Central memory CD4-positive, alpha-beta T cell (primary cell): ENCODE measurements at regions not wholly inside any gene's neighbourhood (a gene's known extent, or its start where the extent isn't known, plus 50 kb on each side); places are given as distances from the start of the nearest gene placed in this dataset.
"Not testable (repeated sequence)": the region's sequence is repeated elsewhere in the genome, so short reads cannot be mapped to it uniquely, and the experiment has no call there.

ENCODE experiments used
- DNase-seq: peaks from one replicate; pipeline ENCODE4 v3.0.0; 2022

DNA sequence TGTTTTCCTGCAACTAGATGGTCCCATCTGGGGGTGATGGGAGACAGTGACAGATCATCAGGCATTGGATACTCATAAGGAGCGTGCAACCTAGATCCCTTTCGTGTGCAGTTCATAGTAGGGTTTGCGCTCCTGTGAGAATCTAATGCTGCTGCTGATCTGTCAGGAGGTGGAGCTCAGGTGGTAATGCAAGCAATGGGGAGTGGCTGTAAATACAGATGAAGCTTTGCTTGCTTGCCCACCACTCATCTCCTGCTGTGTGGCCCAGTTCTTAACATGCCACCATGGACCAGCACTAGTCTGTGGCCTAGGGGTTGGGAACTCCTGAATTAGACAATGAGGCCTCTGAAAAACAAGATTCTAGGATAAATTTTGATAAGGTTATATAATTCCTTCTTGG lies 430.6 kb downstream of the KCNJ2 start:
- DNase-seq: not testable (repeated sequence)

DNA sequence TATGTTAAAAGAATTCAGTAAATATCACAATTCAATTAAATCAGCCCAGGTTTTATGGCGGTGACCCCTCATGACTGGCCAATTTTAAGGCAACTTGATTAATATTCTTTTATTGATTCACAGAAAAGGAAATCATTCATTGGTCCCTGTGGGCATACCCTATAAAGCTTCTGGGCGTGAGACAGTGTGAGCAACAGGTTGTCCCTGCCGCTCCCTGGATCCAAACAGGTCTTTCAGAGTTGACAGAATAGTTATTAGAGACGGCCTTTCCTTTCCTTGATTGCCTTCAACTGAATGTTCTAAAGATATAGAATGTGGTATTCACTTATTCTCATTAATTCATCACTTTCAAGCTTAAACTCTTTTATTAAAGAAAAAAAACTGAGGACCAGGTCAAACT lies 433.9 kb downstream of the KCNJ2 start:
- no peak for DNase-seq

DNA sequence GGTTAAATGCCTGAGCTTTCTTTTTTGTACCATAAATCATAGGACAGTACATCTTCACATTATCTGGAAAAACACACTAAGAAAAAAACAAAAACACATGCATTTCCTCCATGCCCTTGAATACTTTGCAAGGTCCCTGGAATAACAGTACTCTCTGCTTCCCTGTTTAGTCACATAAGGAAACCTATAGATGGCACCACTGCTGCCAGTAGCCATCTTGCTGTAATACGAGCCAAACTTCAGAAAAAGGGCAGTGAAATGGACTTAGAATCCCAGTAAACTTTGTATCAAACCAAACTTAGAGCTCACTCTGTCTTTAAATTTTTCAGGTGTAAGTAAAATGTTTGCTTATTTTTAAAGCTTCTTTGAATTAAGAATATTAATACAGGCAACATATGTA lies 435.5 kb downstream of the KCNJ2 start:
- no peak for DNase-seq

DNA sequence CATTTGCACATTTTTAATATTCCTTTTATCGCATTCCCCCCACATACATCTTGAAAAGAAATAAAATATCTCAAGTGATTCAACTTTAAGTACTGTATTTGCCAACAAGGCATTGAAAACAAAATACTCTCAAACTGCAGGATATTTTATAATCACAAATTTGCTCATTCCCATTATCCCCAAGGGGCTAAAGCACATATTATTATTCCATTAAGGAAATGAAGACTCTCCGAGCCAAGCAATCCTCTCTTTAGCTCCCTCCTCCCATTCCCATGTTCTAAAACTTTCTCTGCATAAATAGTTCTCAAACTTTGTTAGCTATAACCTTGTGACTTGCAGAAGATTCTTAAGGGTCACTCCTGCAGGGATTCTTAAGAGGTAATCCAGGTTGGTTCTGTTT lies 436.8 kb downstream of the KCNJ2 start:
- no peak for DNase-seq

DNA sequence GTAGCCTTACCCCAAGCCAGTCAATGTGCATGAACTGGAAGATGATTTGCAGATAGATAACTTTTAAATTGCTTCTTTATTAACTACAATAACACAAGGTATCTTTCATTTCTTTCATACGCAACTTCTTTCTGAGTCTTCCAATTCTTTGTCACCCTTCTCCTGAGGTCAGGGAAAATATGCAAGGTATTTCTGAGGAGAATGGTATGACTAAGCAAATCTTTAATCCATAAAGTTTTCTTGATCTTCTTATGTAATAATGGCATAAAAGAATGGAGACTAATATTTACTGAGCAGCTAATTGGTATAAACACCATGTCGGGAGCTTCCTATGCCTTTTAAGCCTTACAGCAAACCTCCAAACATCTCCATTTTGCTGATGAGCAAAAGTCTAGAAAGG lies 438.9 kb downstream of the KCNJ2 start:
- DNase-seq: no peak

DNA sequence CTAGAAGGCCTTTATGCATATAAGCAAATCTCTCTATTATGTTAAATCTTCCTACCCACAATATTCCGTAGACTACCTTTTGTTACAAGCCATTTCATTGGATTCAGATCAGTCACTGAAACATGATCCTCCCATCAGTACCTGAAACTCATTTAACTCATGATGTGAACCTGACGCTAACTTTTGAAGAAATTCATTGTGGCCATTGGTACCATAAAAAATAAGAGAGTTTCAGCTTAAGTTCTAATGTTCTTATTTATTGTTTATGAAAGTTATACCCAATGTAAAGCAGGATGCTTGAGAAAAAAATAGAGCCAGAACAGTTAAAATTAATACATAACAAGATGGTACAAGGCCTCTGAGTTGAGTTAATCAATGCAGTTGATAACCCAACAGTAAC lies 439.6 kb downstream of the KCNJ2 start:
- DNase-seq: no peak

DNA sequence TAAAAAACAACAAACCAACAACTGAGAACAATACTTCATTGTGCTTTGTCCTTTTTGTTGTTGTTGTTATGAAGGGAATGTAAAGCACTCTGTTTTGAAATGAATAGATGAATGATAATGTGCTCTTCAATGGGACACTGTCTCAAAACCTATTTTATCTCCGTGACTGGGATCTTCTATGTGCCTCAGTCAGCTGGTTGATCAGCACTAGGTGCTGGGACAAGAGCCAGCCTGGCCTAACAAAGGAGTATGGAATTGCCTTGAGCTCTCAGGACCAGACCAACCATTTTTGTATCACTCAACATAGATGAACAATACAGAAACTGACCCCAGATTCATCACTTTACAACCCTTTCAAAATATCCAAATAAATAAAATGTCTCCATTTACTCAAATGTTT lies 440.2 kb downstream of the KCNJ2 start:
- no peak for DNase-seq

DNA sequence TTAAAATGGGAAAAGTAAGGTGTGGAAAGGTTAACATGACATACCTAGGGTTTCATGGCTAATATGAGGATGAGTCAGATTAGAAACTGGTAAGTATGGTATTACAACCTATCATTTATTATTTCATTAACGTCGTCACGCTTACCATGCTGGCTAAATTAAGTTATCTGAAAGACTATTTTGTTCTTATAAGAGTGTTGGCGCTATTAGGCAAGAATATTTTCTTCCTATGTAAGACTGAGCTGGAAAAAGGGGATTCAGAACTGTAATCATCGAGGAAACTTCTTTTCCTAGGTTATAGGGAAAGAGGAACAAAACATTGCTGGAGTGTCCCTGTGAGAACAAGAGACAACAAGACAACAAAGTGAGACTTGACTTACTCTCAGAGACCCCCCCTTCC lies 440.8 kb downstream of the KCNJ2 start:
- DNase-seq: no peak

DNA sequence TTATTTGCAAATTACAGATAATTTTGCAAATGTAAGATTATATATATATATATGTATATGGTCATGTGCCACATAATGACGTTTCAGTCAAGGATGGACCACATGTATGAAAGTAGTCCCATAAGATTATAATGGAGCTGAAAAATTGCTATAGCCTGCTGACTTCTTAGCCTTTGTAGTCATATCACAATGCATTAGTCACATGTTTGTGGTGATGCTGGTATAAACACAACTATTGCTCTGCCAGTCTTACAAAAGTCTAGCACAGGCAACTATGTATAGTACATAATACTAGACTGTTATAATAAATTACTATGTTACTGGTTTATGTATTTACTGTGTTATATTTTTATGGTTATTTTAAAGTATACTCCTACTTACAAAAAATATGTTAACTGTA lies 444.3 kb downstream of the KCNJ2 start:
- no peak for DNase-seq

DNA sequence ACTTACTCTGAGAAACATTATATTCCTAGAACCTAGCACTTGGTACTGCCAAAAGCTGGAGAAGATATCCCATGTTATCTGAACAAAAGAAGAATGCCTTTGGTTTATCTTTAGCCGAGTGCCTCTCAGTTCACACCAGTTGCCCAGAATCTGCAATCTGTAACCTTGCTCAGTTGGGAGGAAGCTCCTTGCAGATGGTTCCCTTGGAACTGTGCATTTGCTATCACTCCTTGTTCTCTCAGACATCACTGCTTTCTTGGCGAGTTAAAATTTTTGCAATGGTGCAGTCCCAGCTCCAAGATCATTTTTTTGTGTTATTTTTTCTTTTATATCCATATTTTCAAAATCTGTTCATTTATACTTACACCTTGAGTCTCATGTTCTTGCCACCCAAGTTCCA lies 446.5 kb downstream of the KCNJ2 start:
- no peak for DNase-seq

DNA sequence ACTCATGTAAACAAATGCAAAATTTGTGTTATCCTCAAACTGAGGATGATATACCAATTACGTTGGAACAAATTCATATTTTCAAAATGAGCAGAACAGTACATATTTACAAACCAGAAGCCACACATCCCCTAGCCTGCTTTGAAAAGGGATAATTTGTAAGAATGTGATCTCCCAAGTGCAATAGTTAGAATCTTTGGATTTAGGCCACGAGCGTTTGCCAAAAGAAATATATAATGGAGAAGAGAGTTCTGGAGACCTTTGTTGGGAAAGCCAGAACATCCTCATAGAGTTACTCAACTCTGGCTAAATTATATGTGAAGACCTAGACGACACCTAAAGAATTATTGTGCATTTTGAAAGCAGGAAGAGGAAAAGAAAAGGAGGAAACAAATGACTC lies 449.3 kb downstream of the KCNJ2 start:
- DNase-seq: no peak

DNA sequence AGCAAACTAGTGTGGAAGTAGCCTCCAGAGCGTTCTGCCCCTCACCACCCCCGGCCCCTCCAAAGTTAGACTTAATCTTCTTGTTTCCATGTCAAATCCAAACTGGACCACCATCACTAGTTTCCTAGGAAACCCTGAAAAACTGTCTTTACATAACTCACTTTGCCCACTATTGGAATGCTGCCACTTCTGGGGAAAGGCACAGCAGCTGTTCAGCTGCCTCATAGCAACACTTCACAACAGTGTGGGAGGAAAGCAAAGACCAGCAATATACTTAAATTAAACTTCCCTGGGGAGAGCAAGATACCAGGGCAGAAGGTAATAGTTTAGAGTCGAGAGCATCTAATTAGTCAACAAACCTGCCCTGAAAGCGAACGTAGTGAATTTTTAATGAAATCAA lies 452.2 kb downstream of the KCNJ2 start:
- DNase-seq: no peak

DNA sequence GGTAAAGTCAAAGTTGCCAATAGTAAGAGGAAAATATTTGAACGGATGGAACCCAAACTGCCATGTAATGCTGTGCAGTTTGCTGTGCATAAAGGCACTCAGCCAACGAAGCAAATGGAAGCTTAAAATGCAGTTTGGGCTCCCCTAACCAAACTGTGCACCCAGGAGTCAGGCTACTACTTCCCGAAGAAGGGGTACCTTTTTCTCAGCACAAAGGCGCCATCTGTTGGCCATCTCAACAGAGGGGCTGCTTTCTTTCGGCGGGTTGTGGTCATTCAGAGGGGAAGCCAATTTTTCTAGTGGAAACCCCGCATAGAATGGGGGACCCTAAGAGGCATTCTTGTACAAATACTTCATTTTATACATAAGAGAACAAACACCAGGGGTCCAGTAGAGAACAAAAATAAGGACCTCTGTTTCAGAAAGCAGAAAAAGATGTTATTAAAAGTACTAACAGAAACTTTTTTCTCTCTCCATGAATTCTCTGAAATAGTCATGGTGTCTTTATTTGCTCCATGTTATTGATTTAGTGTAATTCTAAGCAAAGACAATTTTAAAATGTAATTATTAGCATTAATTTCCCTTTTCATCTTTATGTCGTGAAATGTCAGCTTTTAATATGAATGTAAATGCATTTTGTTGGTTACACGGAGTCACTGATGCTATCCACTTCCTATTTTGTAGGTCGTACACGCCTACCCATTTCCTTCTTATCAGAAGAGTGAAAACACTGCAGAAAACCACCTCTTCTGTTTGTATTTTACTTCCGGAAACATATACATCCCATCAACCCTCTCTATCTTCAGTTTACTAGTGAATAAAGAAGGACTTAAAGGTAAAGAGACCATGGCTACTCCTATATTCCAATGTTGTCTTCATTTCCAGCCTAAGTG lies 453.3 kb downstream of the KCNJ2 start:
- no peak for DNase-seq

DNA sequence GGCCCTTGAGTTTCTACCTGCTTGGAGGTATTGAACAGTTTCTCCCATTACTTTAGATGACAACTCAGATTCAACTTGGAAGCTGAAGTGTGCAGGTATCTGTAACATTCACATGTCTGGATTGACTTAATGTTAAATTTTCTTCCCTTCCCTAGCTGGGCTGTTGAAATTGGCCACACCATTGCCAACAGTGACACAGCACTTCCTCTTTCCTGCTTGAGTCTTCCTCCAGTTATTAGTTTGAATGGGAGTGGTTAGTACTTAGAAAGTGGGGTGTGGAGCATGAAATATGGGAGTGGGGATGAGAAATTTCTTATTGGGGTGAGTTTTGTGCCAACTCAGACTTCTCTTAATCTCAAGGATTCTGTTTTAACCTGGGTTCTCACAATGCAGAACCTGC lies 454.9 kb downstream of the KCNJ2 start:
- no peak for DNase-seq

DNA sequence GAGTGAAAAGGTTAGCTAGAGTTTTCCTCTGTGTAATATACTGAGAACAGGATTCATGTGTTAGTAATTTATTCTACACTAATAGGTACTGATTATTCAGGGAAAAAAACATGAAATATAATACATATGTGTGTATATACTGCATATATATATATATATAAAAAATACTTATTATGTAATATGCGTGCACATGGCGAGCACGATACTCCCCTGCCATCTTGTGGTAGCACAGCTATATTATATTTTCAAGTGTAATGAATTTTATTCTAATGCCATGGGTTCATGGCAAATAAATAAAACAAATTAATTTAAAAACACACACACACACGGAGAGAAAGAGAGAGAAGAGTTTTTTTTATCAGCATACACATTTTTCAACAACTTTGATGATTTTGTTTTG lies 460.6 kb downstream of the KCNJ2 start:
- no peak for DNase-seq

DNA sequence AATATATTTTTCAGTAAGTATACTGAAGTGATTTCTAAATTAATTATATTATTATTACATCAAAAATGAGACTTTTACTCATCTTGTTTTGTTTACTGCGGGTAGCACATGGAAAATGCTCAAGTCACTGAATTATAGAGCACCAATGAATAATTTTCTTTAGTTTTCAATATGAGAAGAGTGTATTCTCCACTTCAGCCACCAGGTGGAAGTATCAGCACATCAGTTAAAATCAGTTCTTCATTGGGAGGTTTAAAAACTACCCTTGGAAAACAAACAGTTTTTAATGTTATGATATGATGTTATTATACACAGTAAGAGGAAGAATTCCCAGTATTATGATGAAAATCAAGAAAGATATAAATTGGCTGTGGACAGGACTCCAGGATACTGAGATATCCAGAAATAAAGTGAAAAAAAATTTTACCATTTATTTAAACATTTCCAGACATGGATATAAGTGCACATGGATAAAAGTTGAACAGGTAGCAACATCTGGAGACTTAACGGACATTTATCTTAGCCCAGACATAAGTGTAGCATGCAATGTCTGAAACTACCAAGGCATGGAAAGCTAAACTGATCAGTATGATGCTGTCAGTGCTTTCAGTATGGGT lies 467.3 kb downstream of the KCNJ2 start:
- DNase-seq: no peak

DNA sequence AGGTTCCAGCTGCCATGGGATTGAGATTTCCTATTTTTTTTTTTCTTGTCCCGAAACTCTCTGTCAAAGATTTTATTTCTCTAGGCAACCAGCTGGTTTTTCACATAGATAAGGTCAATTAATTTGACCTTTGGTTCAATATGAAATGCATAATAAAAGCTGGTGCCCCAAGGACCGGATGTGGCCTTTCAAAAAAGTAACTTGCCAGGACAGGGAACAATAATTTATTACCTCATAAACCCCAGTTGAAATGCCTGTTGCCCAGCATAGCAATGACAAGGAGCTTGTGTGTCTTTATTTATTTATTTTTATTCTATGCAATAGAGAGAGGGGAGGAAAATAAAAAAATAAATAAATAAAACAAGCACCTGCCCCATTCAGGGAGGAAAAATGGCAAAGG lies 472.7 kb downstream of the KCNJ2 start:
- DNase-seq: no peak

DNA sequence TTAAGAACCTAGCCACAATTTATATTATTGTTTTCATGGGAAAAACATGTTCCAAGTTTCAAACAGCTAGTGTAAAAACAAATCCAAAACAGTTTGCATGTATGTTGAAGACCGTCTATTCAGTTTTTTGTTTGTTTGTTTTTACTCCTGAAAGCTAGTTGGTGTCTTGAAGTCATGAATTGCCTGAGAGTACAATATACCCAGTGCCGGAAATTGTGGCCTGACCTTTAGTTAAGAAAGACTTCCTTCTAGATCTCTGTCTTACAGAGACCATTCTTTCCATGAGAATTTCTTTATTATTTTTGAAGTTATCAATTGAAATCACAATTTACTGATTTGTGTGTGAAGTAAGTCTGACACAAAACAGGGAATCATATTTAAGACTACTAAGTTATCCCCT lies 474.8 kb downstream of the KCNJ2 start:
- no peak for DNase-seq

DNA sequence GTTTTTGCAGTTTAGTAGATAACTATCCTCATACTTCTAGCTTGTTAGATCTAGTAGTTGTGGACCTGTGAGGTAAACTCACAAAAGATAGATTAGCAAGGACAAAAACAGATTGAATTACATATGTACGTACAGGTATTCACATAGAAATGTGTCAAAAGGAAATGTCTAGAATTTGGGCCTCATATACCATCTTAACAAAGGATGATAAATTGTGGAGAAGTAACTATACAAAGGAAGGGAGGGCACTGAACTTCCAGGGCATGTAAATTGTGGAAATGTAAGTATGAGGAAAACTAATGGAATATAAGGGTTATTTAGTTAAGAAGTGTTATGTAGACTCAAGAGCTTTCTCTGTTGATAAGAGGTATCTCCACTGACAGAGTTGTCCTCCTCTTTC lies 477.3 kb downstream of the KCNJ2 start:
- DNase-seq: no peak

DNA sequence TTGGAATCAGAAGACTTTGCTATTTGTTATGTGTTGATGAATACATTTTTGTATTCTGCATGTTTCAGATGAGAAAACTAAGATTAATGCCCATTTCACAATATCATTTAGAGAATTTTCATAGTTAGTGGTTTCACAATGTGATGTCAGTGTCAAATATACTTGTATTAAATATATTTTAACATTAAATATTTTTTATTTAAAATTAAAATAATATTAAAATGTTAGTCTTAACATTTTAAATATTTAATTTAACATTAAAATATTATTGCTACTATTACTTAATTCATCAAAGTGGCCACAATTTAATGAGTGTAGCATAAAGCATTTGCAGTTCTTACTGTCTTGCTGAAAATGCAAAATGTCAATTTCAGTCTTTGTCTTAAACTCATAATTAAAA lies 478.8 kb downstream of the KCNJ2 start:
- no peak for DNase-seq

DNA sequence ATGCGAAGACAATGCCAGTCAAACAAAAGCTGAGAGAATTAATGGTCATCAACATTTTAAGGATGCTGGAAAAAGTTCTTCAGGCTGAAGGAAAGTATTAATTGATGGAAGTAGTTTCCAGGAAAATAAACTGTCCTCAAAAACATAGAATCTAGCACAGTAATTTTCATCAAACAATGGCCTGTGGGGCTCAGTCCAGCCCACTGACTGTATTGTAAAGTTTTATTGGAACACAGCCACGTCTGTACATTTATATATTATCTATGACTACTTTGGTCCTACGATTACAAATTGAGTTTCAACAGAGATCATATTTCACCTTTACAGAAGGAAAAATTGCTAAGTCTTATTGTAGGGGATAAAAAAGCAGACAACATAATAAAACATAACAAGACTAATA lies 484.5 kb downstream of the KCNJ2 start:
- no peak for DNase-seq

DNA sequence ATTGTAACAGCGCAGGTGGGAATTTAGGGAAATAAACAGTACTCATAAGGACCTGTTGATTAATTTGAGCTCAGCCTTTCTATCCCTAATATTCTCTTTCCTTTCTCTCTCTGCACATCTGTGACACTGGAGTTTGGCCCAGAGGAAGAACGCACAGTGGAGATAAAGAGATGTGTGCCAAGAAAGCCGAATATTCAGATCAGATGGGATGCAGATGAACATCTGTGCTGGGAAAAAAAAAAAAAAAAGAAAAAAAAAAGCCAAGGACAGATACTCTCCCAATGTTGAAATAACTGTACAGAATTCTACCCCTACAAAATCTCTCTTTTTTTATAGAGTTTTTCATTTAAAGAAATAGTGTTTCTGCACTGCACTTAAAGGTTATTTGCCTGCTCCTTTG lies 485.4 kb downstream of the KCNJ2 start:
- DNase-seq: no peak

DNA sequence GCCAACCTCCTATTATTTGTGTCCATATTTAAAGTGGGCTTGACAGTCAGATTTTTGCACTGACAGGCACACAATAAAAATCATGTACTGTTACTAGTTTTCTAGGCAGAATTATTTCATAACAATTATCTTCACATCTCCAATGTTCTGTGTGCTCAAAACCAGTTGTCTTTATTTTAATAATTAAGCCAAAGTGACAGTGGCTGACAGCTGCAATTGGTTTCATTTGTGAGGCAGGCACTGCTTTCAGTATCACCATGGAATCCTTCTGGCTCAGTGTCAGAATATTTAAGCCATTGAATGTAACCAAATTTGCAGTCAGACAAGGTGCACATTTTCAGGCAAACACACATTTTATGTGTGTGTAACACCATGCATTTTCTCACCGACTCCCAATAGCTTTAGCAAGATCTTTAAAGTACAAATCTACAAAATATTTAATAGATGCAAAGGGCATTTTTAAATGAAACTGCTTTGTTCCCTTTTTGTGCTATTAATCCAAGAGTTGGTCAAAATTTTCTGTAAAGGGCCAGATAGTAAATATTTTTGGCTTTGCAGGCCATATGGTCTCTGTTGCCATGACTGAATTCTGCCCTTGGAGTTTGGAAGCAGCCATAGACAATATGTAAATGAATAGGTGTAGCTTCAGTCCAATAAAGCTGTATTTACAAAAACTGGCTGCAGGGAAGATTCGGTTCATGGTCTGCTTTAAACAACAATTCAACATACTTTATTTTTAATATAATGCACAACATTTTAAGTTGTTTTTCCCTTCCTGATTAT lies 486.0 kb downstream of the KCNJ2 start:
- no peak for DNase-seq

DNA sequence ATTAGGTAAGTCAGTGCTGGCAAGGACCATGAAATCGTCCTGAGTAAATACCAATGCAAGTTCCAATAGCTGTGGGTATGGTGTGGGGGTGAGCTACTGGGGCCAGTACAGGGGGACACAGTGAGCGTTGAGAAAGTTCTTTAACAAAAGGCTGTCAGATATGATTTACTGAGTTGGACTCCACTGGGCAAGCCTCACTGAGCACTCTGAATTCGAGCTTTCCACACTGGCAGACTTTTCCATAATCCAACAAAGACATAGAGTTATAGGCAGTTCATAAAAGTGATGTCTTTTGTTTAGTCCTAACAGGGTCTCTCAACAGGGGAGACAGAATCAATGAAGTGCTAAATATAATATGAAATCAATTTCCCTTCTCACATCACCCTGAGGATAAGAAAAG lies 489.0 kb downstream of the KCNJ2 start:
- DNase-seq: no peak
